ENCODE measurements at regions not wholly inside any gene's neighbourhood (a gene's known extent, or its start where the extent isn't known, plus 50 kb on each side); places are given as distances from the start of the nearest gene placed in this dataset.

- DNase-seq = no peak
These were observed 95.0 kb downstream of the KLF6 start for GRCh38 chr10:3689871-3690510.

DNA sequence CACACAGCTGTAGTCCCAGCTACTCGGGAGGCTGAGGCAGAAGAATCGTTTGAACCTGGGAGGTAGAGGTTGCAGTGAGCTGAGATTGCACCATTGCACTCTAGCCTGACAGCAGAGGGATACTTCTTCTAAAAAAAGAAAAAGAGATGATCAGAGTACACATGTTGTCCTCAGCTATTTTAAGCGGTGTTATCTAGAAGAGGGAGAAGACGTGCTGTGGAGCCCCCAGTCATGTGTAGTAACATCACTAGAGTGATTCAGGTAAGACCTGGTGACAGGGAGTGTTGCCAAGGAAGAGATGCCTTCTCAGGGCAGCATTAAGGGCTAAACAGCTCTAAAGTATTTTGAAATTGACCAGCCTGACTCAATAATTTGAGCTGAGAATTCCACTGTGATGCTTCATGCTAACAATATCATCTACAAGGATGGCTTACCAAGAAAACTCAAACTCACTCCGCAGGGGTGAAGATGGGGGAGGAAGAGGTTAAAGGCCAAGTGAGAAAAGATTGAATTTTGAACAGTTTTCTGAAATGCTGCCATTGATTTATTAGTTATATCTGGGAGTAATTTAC is 97.4 kb downstream of the KLF6 start:
- DNase-seq = no peak

DNA sequence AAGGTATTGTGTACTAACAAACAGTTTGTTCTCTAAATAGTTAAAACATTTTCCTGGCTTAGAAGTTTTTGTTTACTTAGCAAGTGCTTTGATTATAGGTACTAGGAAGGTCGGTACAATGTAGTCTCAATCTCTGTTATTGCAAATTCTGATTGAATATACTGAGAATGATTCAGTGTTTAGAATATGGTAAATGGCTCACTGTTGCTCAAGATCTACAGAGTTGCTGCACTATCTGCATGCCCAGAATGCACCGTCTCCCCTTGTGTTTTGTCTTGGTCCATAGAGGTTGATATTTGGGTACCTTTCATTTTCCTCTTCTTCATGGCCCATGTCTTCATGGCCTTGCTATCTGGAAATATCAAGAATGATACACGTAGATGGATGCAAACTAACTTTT is 99.6 kb downstream of the KLF6 start:
- no peak for DNase-seq

- DNase-seq = no peak
These were observed 100.1 kb downstream of the KLF6 start for GRCh38 chr10:3684891-3685290.

GRCh38 chr10:3683560-3683959 is 101.4 kb downstream of the KLF6 start:
- DNase-seq = no peak

DNA sequence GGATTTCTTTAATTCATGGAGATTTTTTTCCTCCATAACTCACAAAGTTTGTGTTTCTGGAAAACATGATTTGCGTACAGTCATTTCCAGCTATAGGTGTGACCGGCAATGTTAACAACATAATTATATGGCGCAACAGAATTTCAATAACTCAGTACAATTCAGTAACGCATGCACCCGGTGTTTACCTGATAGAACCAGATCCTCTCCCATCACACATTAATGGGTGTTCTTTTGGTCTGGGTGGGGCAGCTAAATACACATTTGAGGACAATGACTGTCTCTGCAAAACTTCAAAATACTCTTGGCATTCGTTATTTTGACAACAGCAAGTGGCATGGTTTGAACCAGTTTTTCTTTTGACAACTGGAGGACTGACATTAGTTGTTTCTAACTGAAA is 102.3 kb downstream of the KLF6 start:
- DNase-seq = no peak

DNA sequence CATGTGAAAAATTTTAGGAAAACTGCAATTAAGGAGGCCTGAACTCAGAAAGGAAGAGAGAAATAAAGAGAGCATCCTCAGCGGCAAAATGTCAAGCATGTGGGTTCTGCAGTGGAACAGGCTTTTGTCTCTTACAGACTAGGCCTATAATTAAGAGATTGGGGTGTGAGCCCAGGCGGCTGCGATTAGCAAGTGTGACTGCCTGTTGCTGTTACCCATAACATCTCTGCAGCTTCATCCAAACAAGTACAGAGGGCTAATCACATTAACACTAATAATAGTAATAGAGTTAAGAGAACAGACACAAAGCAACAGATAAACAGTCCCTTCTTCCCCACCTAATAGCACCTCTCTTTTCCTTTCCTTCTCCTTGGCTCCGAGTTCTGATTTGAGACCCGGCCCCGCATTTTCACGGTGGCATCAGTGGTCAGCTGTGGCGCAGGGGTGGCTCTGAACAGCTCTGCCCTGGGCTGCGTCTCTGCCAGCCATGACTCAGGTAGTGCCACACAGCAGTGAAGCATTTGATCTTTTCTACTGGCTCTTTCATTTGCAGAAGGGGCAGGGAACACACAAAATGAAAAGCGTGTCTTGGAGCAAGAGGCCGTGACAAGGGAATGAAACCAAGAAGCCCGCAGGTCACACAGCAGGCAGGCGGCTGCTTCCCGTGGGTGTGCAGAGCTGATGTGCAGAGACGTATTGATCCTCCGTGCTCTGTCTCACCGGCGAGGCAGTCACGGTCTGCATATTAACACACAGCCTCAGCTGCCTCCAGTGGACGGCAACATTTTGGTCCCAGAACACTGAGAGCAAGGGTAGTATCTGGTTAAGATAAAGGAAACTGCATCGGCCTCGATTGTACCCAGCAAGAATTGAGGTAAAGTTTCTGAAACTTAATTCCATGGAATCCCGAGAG is 103.1 kb downstream of the KLF6 start:
- DNase-seq = no peak

DNA sequence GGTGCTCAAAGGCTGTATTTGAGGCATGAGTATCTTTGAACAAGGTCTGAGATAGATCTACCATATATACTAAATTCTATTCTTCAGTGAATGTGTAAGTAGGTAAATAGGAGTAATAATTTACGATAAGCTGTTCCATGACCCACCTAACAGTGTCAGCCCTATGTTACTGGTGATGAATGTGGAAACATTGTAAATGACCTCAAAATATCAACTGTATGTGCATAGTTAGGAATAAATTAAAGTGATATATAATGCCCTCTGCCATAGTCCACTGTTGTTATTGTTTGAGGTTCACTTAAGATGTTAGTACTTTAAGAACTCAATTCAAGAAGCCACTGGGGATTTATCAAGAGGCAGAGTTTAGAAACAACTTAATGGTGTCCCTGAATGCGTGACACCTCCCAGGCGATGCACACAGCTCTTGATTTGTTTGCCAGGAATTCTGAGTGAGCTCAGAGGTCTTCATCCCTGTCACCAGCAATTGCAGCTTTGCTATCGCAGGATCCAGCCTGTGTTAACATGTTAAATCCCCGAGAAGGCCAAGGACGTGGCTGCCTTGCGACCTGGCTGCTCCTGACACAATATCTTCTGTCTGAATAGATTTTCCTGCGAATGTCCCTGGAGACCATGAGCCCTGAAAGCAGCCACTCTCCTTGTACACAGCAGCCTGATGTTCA is 104.9 kb downstream of the KLF6 start:
- no peak for DNase-seq

DNA sequence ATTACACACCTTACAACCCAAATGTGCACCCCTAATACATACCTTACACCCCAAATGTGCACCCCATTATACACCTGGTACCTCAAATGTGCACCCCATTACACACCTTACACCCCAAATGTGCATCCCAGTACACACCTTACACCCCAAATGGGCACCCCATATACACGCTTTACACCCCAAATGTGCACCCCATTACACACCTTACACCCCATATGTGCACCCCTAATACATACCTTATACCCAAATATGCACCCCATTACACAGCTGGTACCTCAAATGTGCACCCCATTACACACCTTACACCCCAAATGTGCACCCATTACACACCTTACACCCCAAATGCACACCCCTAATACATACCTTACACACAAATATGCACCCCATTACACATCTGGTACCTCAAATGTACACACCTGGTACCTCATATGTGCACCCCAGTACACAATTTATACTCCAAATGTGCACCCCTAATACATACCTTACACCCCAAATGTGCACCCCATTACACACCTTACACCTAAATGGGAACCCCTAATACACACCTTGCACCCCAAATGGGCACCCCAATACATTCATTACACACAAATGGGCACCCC is 106.3 kb downstream of the KLF6 start:
- no peak for DNase-seq

GRCh38 chr10:3676564-3676963 is 108.4 kb downstream of the KLF6 start:
- no peak for DNase-seq

- DNase-seq = no peak
These were observed 112.8 kb downstream of the KLF6 start for GRCh38 chr10:3672220-3672619.

DNA sequence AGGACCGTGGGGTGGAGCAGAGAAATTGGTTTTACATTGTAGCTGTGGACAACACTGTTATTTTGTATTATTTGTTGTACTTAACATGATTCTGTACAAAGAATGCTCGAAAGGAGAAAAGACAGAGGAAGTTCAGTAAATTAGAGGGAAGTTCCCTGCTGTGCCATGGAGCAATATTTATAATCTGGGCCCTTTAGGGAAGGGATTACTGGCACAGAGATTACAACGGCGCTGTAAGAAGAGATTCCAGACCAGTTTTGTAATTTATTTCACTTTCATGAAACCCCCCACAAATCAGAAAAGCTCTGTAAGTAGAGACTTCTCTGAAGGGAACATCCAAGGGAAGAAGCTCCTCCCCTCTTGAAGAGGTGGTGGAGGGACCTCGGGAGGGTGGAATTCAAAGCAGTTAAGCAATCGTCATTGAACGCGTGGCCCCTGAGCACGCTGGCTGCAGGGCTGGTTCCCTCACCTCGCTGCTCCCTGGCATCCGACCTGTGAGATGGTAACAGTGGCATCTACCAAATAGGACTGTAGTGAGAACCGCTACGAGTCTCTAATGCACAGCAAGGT is 113.5 kb downstream of the KLF6 start:
- no peak for DNase-seq

DNA sequence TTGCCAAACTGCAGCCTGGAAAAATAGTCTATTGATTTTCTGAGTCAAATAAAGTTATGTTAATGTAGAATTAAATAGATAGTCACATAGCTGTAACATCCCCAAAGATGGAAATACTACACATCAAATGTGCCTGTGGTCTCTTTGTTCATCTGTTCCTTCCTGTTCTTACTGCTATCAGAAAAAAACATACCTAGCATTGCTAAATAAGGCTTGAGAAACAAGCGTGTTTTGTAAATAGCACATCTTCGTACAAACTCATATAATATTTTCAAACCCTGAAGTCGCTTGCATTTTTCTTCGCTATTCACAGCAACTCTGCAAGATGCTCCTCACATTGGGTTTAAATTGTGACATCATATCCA is 116.1 kb downstream of the KLF6 start:
- no peak for DNase-seq

DNA sequence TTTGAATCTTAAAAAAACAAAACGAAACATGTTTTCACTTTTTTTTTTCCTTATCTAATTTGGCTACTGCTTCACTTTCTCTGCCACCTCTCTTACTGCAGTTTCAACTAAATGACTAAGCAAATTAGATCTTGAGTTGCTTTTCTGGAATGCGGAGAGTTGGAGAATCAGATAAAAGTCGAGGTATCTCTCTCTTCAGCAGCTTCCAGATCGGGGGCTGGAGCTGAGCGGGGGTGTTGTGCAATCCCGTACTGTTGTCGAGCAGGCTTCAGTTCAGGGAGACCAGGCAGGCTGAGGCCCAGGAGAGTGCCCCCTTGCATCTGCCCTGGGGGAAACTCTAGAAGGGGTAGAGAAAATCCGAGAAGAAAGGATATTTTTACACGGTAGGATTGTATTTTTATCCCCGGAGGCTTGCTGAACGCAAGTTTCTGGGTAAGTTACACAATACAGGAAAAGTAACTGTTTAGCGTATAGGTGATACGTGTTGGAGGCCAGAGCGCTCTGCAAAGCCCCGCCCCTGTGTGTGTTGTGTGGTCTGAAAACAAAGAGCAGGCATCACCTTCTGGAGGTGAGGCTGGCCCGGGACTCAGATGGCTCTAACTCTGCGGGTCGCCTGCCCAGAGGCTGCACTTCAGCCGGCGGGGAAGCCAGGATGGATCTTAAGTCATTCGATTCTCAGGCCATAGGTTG is 116.6 kb downstream of the KLF6 start:
- DNase-seq = peak; percentile 61

DNA sequence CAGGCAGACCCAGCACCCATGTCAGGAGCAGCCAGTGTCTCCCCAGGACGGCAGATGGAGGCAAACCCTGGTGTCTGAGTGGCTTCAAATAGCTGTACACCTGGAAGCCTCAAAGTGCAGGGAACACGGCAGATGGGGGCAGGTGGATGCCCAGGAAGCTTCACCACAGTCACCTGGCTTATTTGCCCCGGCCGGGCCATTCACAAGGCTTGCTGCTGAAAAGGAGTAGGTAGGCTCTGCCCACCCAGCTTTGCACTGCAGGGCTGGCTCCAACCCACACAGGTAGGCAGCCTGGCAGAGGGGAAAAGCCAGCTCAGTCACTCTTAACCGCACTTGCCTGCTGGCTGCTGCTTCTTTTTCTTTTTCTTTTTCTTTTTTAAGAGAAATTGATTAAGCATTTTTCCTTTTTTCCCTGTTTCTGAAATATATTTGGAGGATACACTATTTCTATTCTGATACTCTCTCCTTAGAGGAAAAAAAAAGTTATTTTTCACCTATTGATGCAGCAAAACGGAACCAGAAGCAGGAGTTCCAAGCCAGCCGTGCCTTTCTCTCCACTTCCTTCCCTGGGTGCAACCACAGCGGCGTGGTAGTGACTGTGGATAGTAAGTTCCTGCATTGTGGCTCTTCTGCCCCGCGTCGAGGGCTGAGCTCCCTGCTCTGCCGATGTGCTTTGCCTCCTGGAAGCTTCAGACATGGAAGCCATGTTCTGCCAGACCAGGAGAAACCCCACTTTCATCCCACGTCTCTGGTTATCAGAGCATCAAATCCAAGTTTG is 118.3 kb downstream of the KLF6 start:
- DNase-seq = peak; percentile 54

- DNase-seq = no peak
These were observed 119.6 kb downstream of the KLF6 start for GRCh38 chr10:3665316-3665908.

- DNase-seq = no peak
These were observed 122.2 kb downstream of the KLF6 start for GRCh38 chr10:3662775-3663174.

GRCh38 chr10:3661271-3661670 is 123.7 kb downstream of the KLF6 start:
- DNase-seq = no peak

GRCh38 chr10:3660753-3661152 is 124.3 kb downstream of the KLF6 start:
- DNase-seq = no peak

DNA sequence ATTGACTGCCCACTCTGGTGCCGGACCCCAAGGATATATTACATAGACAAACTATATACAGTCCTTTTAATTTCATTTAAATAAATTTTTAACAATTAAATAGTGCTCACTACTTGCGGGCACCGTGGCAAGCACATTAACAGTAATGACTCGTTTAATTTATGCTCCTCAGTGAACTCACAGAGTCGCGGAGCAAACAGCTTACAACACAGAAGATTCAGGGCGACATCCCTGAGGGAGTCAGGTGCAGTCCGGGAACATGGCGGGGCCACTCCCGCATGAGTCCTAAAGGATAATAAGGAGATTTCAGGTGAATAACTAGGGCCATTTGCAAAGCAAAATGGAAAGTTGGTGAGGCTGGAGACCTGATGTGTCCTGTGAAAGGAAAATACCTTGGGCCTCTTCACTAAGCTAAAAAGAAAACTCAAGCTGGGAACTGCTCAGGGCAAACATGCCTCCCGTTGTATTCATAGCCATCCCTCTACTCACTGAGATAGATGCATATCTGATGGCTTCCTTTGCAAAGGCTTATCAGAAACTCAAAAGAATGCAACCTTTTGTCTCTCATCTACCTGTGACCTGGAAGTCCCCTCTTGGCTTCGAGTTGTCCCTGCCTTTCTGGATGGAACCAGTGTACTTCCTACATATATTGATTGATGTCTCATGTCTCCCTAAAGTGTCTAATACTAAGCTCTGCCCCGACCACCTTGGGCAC is 125.6 kb downstream of the KLF6 start:
- DNase-seq = no peak
